ENCODE measurements at regions not wholly inside any gene's neighbourhood (a gene's known extent, or its start where the extent isn't known, plus 50 kb on each side); places are given as distances from the start of the nearest gene placed in this dataset.

- TF ChIP-seq RAD21 (conservative IDR thresholded peaks at IDR 0.05 in 1 of 2, IDR thresholded peaks at IDR 0.05 in 1 of 2) (no peak), CTCF (IDR thresholded peaks at IDR 0.05) (no peak), POLR2AphosphoS2 (conservative IDR thresholded peaks at IDR 0.05; ENCODE audit: low read length) (no peak), POLR2A (IDR thresholded peaks at IDR 0.05; ENCODE audit: low read length) (no peak), MYC (IDR thresholded peaks at IDR 0.05; ENCODE audit: borderline replicate concordance, low read length) (no peak), HOXB13 (CRISPR knock-in tag; IDR thresholded peaks at IDR 0.05; ENCODE audit: low read depth) (no peak), KDM1A (IDR thresholded peaks at IDR 0.05; ENCODE audit: low read depth) (no peak)
These were observed 300.2 kb downstream of the IRF8 start for GRCh38 chr16:86199182-86199581.

Measured in A549 (cell line).